ENCODE measurements at regions not wholly inside any gene's neighbourhood (a gene's known extent, or its start where the extent isn't known, plus 50 kb on each side); places are given as distances from the start of the nearest gene placed in this dataset.
A peak's percentile ranks its signal among the peaks of the same experiment; 100 is the strongest.

GRCh38 chr10:24000271-24000813, 208.6 kb upstream of the KIAA1217 start:
- CTCF ChIA-PET: interaction anchor here (0.7 kb wide), 1 partner anchor 73 kb away, joined by 3 read pairs; no protein-coding TSS in a partner anchor
- H3K4me1 ChIP-seq (ENCODE audit: control insufficient read depth, insufficient read depth, low read length): no peaks in the 10 kb centered on the region
- no peak for TF ChIP-seq ZBTB21 (tag by site-specific recombination; IDR thresholded peaks at IDR 0.05)
- no peaks in the 10 kb centered on the region for H3K9me3 ChIP-seq (ENCODE audit: control insufficient read depth, insufficient read depth, low read depth, low read length)
- no peaks in the 10 kb centered on the region for H3K36me3 ChIP-seq (ENCODE audit: control insufficient read depth in 2 of 2, insufficient read depth in 1 of 2, low read length in 2 of 2)
- H3K27ac ChIP-seq (ENCODE audit: extremely low read depth, low read depth, low read length): no peak overlapping the region
- POLR2A ChIA-PET: no interaction called here
- H3K4me3 ChIP-seq (ENCODE audit: low read depth, low read length): no peak overlapping the region

- Histone ChIP-seq H3K27ac (ENCODE audit: extremely low read depth, low read depth, low read length) (no peak overlapping the region), H3K4me1 (ENCODE audit: control insufficient read depth, insufficient read depth, low read length) (no peaks in the 10 kb centered on the region), H3K9me3 (ENCODE audit: control insufficient read depth, insufficient read depth, low read depth, low read length) (no peaks in the 10 kb centered on the region), H3K4me3 (ENCODE audit: low read depth, low read length) (no peak overlapping the region), H3K36me3 (ENCODE audit: control insufficient read depth in 2 of 2, insufficient read depth in 1 of 2, low read length in 2 of 2) (no peaks in the 10 kb centered on the region)
- ChIA-PET CTCF (interaction anchor here (1.6 kb wide), 1 partner anchor 12 kb away, joined by 4 read pairs; no protein-coding TSS in a partner anchor), POLR2A (no interaction called here)
- no peak for TF ChIP-seq ZNF398 (tag by site-specific recombination; IDR thresholded peaks at IDR 0.05)
Measured at GRCh38 chr10:24006741-24007140, 202.2 kb upstream of the KIAA1217 start.

GRCh38 chr10:24007359-24007758, 201.6 kb upstream of the KIAA1217 start:
- no peak overlapping the region for H3K27ac ChIP-seq (ENCODE audit: extremely low read depth, low read depth, low read length)
- ChIA-PET CTCF (no interaction called here), POLR2A (no interaction called here)

GRCh38 chr10:24008164-24009091, 200.5 kb upstream of the KIAA1217 start:
- CTCF ChIA-PET: interaction anchor here (0.5 to 0.9 kb wide), 4 partner anchors 14 to 351 kb away, joined by 3 to 5 read pairs (median 4); no protein-coding TSS in a partner anchor
- POLR2A ChIA-PET: no interaction called here
- Histone ChIP-seq H3K27ac (ENCODE audit: extremely low read depth, low read depth, low read length) (no peak overlapping the region), H3K36me3 (ENCODE audit: control insufficient read depth in 2 of 2, insufficient read depth in 1 of 2, low read length in 2 of 2) (no peaks in the 10 kb centered on the region), H3K4me1 (ENCODE audit: control insufficient read depth, insufficient read depth, low read length) (no peaks in the 10 kb centered on the region), H3K9me3 (ENCODE audit: control insufficient read depth, insufficient read depth, low read depth, low read length) (no peaks in the 10 kb centered on the region), H3K4me3 (ENCODE audit: low read depth, low read length) (no peak overlapping the region; the same call in 1 of the 2 replicates)
- no peak for TF ChIP-seq ZNF155 (tag by site-specific recombination; IDR thresholded peaks at IDR 0.05)
- no peak for TF ChIP-seq KLF17 (tag by site-specific recombination; IDR thresholded peaks at IDR 0.05)
- TF ChIP-seq HOXD13 (CRISPR knock-in tag; IDR thresholded peaks at IDR 0.05; ENCODE audit: borderline replicate concordance): peak; percentile 36; the same call in 1 of the 2 replicates
- TF ChIP-seq ZNF133 (tag by site-specific recombination; IDR thresholded peaks at IDR 0.05): no peak

More at GRCh38 chr10:24007359-24007758, 201.6 kb upstream of the KIAA1217 start:
- no peak for TF ChIP-seq ZSCAN18 (tag by site-specific recombination; IDR thresholded peaks at IDR 0.05)
- Histone ChIP-seq H3K4me1 (ENCODE audit: control insufficient read depth, insufficient read depth, low read length) (no peaks in the 10 kb centered on the region), H3K9me3 (ENCODE audit: control insufficient read depth, insufficient read depth, low read depth, low read length) (no peaks in the 10 kb centered on the region), H3K36me3 (ENCODE audit: control insufficient read depth in 2 of 2, insufficient read depth in 1 of 2, low read length in 2 of 2) (no peaks in the 10 kb centered on the region), H3K4me3 (ENCODE audit: low read depth, low read length) (no peak overlapping the region)

All from HEK293 (cell line).